B cell (primary cell): ENCODE measurements at regions not wholly inside any gene's neighbourhood (a gene's known extent, or its start where the extent isn't known, plus 50 kb on each side); places are given as distances from the start of the nearest gene placed in this dataset.

ENCODE experiments used
- CTCF ChIP-seq: fragments of 200-600 bp; IDR thresholded peaks from one replicate; pipeline ENCODE4 v1.8.0; 2022; ENCODE audit warnings: antibody characterized with exemption, mild to moderate bottlenecking
- EZH2 ChIP-seq: IDR thresholded peaks from 2 replicates; pipeline ENCODE4 v1.6.1; 2012; ENCODE audit warnings: borderline replicate concordance, low read depth, mild to moderate bottlenecking, moderate library complexity, low read length; ENCODE audit not compliant: insufficient read depth, poor library complexity, severe bottlenecking

DNA sequence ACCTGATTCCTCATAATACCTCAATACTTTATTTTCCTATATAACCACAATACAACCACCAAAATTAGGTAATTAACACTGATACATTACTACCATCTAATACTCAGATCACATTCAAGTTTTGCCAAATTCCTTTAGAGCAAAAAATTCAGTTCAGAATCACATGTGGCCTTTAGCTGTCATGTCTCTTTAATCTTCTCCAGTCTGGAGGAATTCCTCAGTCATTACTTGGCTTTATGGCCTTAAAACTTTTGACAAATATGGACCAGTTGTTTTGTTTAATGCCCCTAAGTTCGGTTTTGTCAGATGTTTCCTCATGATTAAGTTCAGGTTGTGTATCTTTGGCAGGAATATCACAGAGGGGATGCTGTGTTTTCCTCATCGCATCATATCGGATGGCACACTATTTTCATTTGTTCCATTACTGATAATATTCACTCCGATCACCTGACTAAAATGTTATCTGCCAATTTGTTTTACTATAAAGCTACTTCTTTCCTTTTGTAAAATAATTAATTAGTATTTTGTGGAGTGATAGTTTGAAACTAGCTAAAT is 51.2 kb upstream of the AKIRIN2 start:
- TF ChIP-seq CTCF: no peak
- no peak for TF ChIP-seq EZH2
